Endothelial cell of umbilical vein (primary cell): ENCODE measurements at regions not wholly inside any gene's neighbourhood (a gene's known extent, or its start where the extent isn't known, plus 50 kb on each side); places are given as distances from the start of the nearest gene placed in this dataset.
"Not testable (repeated sequence)": the region's sequence is repeated elsewhere in the genome, so short reads cannot be mapped to it uniquely, and the experiment has no call there.

Experiments used
- BruUV-seq: library from RNA; stranded (reverse); fragments of 400-500 nt; replicated peaks from 2 replicates; lab custom pipeline; 2021; lab: Mats Ljungman, UMichigan
- CTCF ChIA-PET: fragments of 300-600, 350-600 bp; sonication (Branson Sonifier 250); formaldehyde crosslinking; loops from one replicate; lab custom pipeline; 2021; ENCODE audit warnings: antibody characterized with exemption, inconsistent platforms; lab: Charles Lee
- POLR2A ChIA-PET: fragments of 300-600, 350-600 bp; sonication (Branson Sonifier 250); formaldehyde crosslinking; loops from one replicate; lab custom pipeline; 2021; ENCODE audit warnings: antibody characterized with exemption, inconsistent platforms; lab: Charles Lee
- DNase-seq: peaks from one replicate; pipeline ENCODE4 v3.0.0-alpha.2; 2011; ENCODE audit warnings: low read depth, low spot score
- FAIRE-seq: peaks from 2 replicates; lab custom pipeline; 2011; peaks lifted over from hg19 to GRCh38; lab: Jason Lieb, UNC
- H2AFZ ChIP-seq: 2 replicates; pipeline ENCODE4 v1.6.0; 2012; ENCODE audit warnings: low read depth, low read length, control low read depth, inconsistent platforms
- H3K27ac ChIP-seq: 2 replicates; pipeline ENCODE4 v1.5.1; 2011; ENCODE audit warnings: low read depth, mild to moderate bottlenecking, control low read depth, low read length, moderate library complexity; ENCODE audit not compliant: insufficient read depth
- H3K27me3 ChIP-seq, 2 experiments: 2 replicates each; pipeline versions ENCODE4 v1.6.0 to v1.6.1; 2011; ENCODE audit warnings: low read length in 2 of 2, mixed read lengths in 1 of 2; ENCODE audit not compliant: control insufficient read depth in 2 of 2, insufficient read depth in 2 of 2
- H3K36me3 ChIP-seq, 2 experiments: 2 replicates in 1 of 2; 3 replicates in 1 of 2; pipeline ENCODE4 v1.5.1; 2011; ENCODE audit warnings: low read length in 2 of 2, mild to moderate bottlenecking in 1 of 2, moderate library complexity in 1 of 2; ENCODE audit not compliant: control insufficient read depth in 2 of 2, insufficient read depth in 2 of 2; ENCODE audit errors: extremely low read depth in 1 of 2
- H3K4me1 ChIP-seq: 3 replicates; pipeline ENCODE4 v1.5.1; 2011; ENCODE audit warnings: mild to moderate bottlenecking, low read length; ENCODE audit not compliant: control insufficient read depth, insufficient read depth; ENCODE audit errors: extremely low read depth
- H3K4me2 ChIP-seq: 2 replicates; pipeline ENCODE4 v1.6.1; 2011; ENCODE audit warnings: low read length, control low read depth, mixed read lengths; ENCODE audit not compliant: insufficient read depth
- H3K4me3 ChIP-seq, 3 experiments: fragments of 200-600 bp in 1 of 3; sonication (generic), shearing (Covaris generic) in 1 of 3; replicated peaks in 1 of 3; 2 replicates each; pipeline ENCODE4 v1.5.1; 2011 to 2016; ENCODE audit warnings: control low read depth in 3 of 3, low read length in 3 of 3, mild to moderate bottlenecking in 2 of 3, inconsistent platforms in 1 of 3, low read depth in 1 of 3, moderate library complexity in 1 of 3; ENCODE audit not compliant: insufficient read depth in 1 of 3
- H3K79me2 ChIP-seq: 2 replicates; pipeline ENCODE4 v1.6.0; 2012; ENCODE audit warnings: low read length, inconsistent platforms; ENCODE audit not compliant: control insufficient read depth, insufficient read depth
- H3K9ac ChIP-seq: replicated peaks from 2 replicates; pipeline ENCODE3; 2011; ENCODE audit warnings: low read length, control low read depth; ENCODE audit not compliant: insufficient read depth; ENCODE audit errors: extremely low read depth
- H3K9me1 ChIP-seq: replicated peaks from 3 replicates; pipeline ENCODE4 v1.6.0; 2011; ENCODE audit warnings: mild to moderate bottlenecking, low read length; ENCODE audit not compliant: control insufficient read depth, insufficient read depth; ENCODE audit errors: extremely low read depth
- H3K9me3 ChIP-seq: replicated peaks from 2 replicates; pipeline ENCODE4 v1.5.1; 2012; ENCODE audit warnings: low read length, inconsistent platforms; ENCODE audit not compliant: control insufficient read depth, insufficient read depth
- H4K20me1 ChIP-seq: replicated peaks from 2 replicates; pipeline ENCODE3; 2011; ENCODE audit warnings: mild to moderate bottlenecking, low read length; ENCODE audit not compliant: control insufficient read depth, insufficient read depth; ENCODE audit errors: extremely low read depth
- EZH2 ChIP-seq: IDR thresholded peaks from 2 replicates; pipeline ENCODE4 v1.6.1; 2012; ENCODE audit warnings: borderline replicate concordance, low read depth, mild to moderate bottlenecking, moderate library complexity, low read length, inconsistent platforms; ENCODE audit not compliant: severe bottlenecking
- FOS ChIP-seq: IDR thresholded peaks from 2 replicates; pipeline ENCODE4 v1.6.1; 2011; ENCODE audit warnings: mild to moderate bottlenecking, low read length, moderate library complexity, borderline replicate concordance; ENCODE audit not compliant: insufficient read depth
- GATA2 ChIP-seq: IDR thresholded peaks from 2 replicates; pipeline ENCODE4 v1.7.0; 2011; ENCODE audit warnings: low read depth, mild to moderate bottlenecking, moderate library complexity, mixed read lengths, low read length; ENCODE audit not compliant: insufficient read length, insufficient read depth
- JUN ChIP-seq: IDR thresholded peaks from 2 replicates; pipeline ENCODE4 v1.6.1; 2011; ENCODE audit warnings: borderline replicate concordance, low read depth; ENCODE audit not compliant: insufficient read length, insufficient read depth
- MYC ChIP-seq: IDR thresholded peaks from one replicate; pipeline ENCODE4 v1.6.1; 2011; ENCODE audit warnings: mild to moderate bottlenecking, low read depth, low read length
- POLR2A ChIP-seq: IDR thresholded peaks from 2 replicates; pipeline ENCODE4 v1.6.1; 2012; ENCODE audit warnings: low read depth, mild to moderate bottlenecking, control low read depth, low read length
- POLR2AphosphoS5 ChIP-seq: IDR thresholded peaks from 2 replicates; pipeline ENCODE4 v1.6.1; 2012; ENCODE audit warnings: low read depth, mild to moderate bottlenecking, control low read depth, low read length, moderate library complexity; ENCODE audit not compliant: insufficient read depth
- dilution Hi-C: fragments of 300-500 bp; cut with MboI; formaldehyde crosslinking; loops from one replicate; pipeline ENCODE4 v1.15.0; 2019; ENCODE audit warnings: low sequenced_read_pairs; ENCODE audit not compliant: extremely low pct_ligation_motif_present
- intact Hi-C: fragments of 100-400 bp; cut with micrococcal nuclease; formaldehyde crosslinking; loops from one replicate; pipeline ENCODE4 v1.10.0; 2022
- TF ChIP-seq, protein P1 (sequence below): IDR thresholded peaks from 2 replicates; pipeline ENCODE4 v1.6.1; 2011; ENCODE audit not compliant: insufficient read depth, insufficient read length
- TF ChIP-seq, protein P2 (sequence below), 2 donors: IDR thresholded peaks; 1 replicate in 1 of 2; 2 replicates in 1 of 2; pipeline ENCODE4 v1.5.1; 2011; ENCODE audit warnings: low read length in 2 of 2, mild to moderate bottlenecking in 2 of 2, moderate library complexity in 2 of 2, control low read depth in 1 of 2, inconsistent platforms in 1 of 2, low read depth in 1 of 2; ENCODE audit not compliant: insufficient read depth in 1 of 2; ENCODE audit errors: extremely low read depth in 1 of 2

DNA sequence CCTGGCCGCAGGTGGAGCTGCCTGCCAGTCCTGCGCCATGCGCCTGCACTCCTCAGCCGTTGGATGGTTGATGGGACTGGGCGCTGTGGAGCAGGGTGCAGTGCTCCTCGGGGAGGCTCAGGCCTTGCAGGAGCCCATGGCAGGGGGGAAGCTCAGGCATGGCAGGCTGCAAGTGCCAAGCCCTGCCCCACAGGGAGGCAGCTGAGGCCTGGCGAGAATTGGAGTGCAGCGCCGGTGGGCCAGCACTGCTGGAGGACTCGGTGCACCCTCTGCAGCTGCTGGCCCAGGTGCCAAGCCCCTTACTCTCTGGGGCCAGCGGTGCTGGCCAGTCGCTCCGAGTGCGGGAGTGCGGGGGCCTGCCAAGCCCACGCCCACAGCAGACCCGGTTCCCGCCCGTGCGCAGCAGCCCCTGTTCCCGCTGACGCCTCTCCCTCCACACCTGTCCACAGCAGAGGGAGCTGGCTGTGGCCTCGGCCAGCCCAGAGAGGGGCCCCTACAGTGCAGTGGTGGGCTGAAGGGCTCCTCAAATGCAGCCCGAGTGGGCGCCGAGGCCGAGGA lies 275.9 kb upstream of the FRG1 start:
- H3K36me3 ChIP-seq: no peaks in the 10 kb centered on the region
- no peaks in the 10 kb centered on the region for H3K79me2 ChIP-seq
- no peak overlapping the region for H3K4me2 ChIP-seq
- no peaks in the 10 kb centered on the region for H3K27me3 ChIP-seq
- no peak for DNase-seq
- TF ChIP-seq FOS (no peak), POLR2A (no peak), JUN (no peak), POLR2AphosphoS5 (no peak), EZH2 (no peak), GATA2 (no peak), MYC (no peak)
- TF ChIP-seq, protein P1, sequence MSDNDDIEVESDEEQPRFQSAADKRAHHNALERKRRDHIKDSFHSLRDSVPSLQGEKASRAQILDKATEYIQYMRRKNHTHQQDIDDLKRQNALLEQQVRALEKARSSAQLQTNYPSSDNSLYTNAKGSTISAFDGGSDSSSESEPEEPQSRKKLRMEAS: no peak
- TF ChIP-seq, protein P2, sequence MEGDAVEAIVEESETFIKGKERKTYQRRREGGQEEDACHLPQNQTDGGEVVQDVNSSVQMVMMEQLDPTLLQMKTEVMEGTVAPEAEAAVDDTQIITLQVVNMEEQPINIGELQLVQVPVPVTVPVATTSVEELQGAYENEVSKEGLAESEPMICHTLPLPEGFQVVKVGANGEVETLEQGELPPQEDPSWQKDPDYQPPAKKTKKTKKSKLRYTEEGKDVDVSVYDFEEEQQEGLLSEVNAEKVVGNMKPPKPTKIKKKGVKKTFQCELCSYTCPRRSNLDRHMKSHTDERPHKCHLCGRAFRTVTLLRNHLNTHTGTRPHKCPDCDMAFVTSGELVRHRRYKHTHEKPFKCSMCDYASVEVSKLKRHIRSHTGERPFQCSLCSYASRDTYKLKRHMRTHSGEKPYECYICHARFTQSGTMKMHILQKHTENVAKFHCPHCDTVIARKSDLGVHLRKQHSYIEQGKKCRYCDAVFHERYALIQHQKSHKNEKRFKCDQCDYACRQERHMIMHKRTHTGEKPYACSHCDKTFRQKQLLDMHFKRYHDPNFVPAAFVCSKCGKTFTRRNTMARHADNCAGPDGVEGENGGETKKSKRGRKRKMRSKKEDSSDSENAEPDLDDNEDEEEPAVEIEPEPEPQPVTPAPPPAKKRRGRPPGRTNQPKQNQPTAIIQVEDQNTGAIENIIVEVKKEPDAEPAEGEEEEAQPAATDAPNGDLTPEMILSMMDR (IDR thresholded peaks at IDR 0.05; ENCODE audit: extremely low read depth in 1 of 2, insufficient read depth in 1 of 2, low read depth in 1 of 2, low read length in 2 of 2): no peak
- intact Hi-C loops: no loop called here
- no peak for FAIRE-seq
- H3K4me3 ChIP-seq: no peak overlapping the region
- no peaks in the 10 kb centered on the region for H3K9me1 ChIP-seq
- dilution Hi-C loops: no loop called here
- no peaks in the 10 kb centered on the region for H3K9me3 ChIP-seq
- no TSS peak for BruUV-seq
- no peaks in the 10 kb centered on the region for H4K20me1 ChIP-seq
- H3K4me1 ChIP-seq: no peaks in the 10 kb centered on the region
- no peak overlapping the region for H3K9ac ChIP-seq
- no peak overlapping the region for H2AFZ ChIP-seq
- ChIA-PET POLR2A (no interaction called here), CTCF (no interaction called here)
- H3K27ac ChIP-seq: no peak overlapping the region

DNA sequence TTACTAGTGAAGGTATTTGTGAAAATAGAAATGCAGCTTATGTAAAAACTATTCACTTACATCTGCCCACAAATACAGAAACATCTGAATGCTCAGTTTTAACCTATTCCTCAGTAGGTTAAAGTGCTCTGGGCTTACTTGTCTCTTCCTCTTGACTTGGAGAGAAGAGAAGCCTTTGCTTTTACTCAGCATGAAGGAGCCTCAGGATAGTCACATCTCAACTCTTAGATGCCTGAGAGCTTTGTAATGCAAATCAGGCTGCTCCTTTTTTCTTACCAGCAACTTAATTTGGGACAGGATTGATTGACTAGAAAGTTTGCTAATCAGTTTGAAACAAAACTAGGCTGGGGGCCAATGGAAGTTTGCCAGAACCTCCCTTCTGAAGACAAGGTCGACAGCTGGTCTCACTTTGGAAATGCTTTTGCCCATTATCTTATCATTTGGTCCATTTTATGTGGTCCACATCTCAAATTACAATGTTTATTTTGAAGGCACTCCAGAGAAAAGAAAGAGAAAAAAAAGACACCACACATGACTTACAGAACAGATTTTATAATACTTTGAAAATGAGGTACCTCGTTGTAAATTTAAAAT lies 274.9 kb upstream of the FRG1 start:
- dilution Hi-C loops, H3K9me3 ChIP-seq, H3K27ac ChIP-seq, intact Hi-C loops, H3K4me1 ChIP-seq, H3K9ac ChIP-seq, H3K9me1 ChIP-seq, CTCF ChIA-PET, H3K79me2 ChIP-seq, H3K36me3 ChIP-seq, H2AFZ ChIP-seq, DNase-seq, H3K4me2 ChIP-seq, POLR2A ChIA-PET, H4K20me1 ChIP-seq, BruUV-seq, H3K27me3 ChIP-seq, H3K4me3 ChIP-seq: not testable (repeated sequence)
- FAIRE-seq: peak; percentile 42

DNA sequence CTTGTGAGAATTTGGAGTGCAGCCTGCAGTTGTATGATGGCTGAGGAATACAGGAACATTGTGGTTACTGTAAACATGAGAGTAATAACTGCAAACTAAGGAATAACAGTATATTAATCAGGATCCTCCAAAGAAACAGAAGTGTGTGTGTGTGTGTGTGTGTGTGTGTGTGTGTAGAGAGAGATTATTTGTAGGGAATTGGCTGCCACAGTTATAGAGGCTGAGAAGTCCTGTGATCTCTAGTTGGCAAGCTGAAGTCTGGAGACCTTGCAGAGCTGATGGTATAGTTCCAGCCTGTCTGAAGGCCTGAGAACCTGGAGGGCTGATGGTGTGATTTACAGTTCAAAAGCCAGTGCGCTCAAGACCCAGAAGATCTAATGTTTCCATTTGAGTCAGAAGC lies 273.3 kb upstream of the FRG1 start:
- H4K20me1 ChIP-seq, H3K79me2 ChIP-seq, H2AFZ ChIP-seq, DNase-seq, H3K4me3 ChIP-seq, H3K4me2 ChIP-seq, CTCF ChIA-PET, BruUV-seq, dilution Hi-C loops, H3K27me3 ChIP-seq, H3K36me3 ChIP-seq, POLR2A ChIA-PET, H3K9ac ChIP-seq, H3K27ac ChIP-seq, H3K4me1 ChIP-seq, H3K9me1 ChIP-seq, H3K9me3 ChIP-seq, FAIRE-seq, intact Hi-C loops: not testable (repeated sequence)
